NCI-H2107 treated with DMSO at 0.1 percent for 48 hours (cell line): ENCODE measurements at regions not wholly inside any gene's neighbourhood (a gene's known extent, or its start where the extent isn't known, plus 50 kb on each side); places are given as distances from the start of the nearest gene placed in this dataset.
"Not testable (repeated sequence)": the region's sequence is repeated elsewhere in the genome, so short reads cannot be mapped to it uniquely, and the experiment has no call there.

Experiments used
- DNase-seq: peaks from one replicate; lab custom pipeline; 2025; ENCODE audit not compliant: unreplicated experiment; lab: John Stamatoyannopoulos, UW

GRCh38 chr2:83221258-83221657, 1237.8 kb downstream of the SUCLG1 start:
- no peak for DNase-seq

- DNase-seq: no peak
Measured at GRCh38 chr2:83217854-83218253, 1241.2 kb downstream of the SUCLG1 start.

GRCh38 chr2:83196225-83196624, 1262.9 kb downstream of the SUCLG1 start:
- peak; percentile 3 for DNase-seq

GRCh38 chr2:83191316-83191715, 1267.8 kb downstream of the SUCLG1 start:
- no peak for DNase-seq

- no peak for DNase-seq
Measured at GRCh38 chr2:83186105-83186760, 1272.8 kb downstream of the SUCLG1 start.

- DNase-seq: not testable (repeated sequence)
Measured at GRCh38 chr2:83180862-83181530, 1278.1 kb downstream of the SUCLG1 start.

GRCh38 chr2:83176539-83176938, 1282.5 kb downstream of the SUCLG1 start:
- no peak for DNase-seq

- DNase-seq: no peak
Measured at GRCh38 chr2:83172841-83173240, 1286.2 kb downstream of the SUCLG1 start.

- no peak for DNase-seq
Measured at GRCh38 chr2:83168377-83168776, 1290.7 kb downstream of the SUCLG1 start.

- DNase-seq: no peak
Measured at GRCh38 chr2:83162421-83162820, 1296.7 kb downstream of the SUCLG1 start.

- no peak for DNase-seq
Measured at GRCh38 chr2:83160571-83160970, 1298.5 kb downstream of the SUCLG1 start.

GRCh38 chr2:83155826-83156225, 1303.3 kb downstream of the SUCLG1 start:
- no peak for DNase-seq

GRCh38 chr2:83143946-83144345, 1315.1 kb downstream of the SUCLG1 start:
- DNase-seq: no peak

- no peak for DNase-seq
Measured at GRCh38 chr2:83142934-83143333, 1316.1 kb downstream of the SUCLG1 start.

GRCh38 chr2:83115606-83116005, 1343.5 kb downstream of the SUCLG1 start:
- DNase-seq: no peak

GRCh38 chr2:83115155-83115554, 1343.9 kb downstream of the SUCLG1 start:
- DNase-seq: no peak

- DNase-seq: no peak
Measured at GRCh38 chr2:83113953-83114352, 1345.1 kb downstream of the SUCLG1 start.

GRCh38 chr2:83112858-83113257, 1346.2 kb downstream of the SUCLG1 start:
- no peak for DNase-seq

GRCh38 chr2:83109284-83109683, 1349.8 kb downstream of the SUCLG1 start:
- DNase-seq: no peak

- no peak for DNase-seq
Measured at GRCh38 chr2:83106853-83107252, 1352.2 kb downstream of the SUCLG1 start.

- no peak for DNase-seq
Measured at GRCh38 chr2:83104202-83104601, 1354.9 kb downstream of the SUCLG1 start.

- DNase-seq: no peak
Measured at GRCh38 chr2:83103613-83104012, 1355.5 kb downstream of the SUCLG1 start.

GRCh38 chr2:83089051-83089450, 1370.0 kb downstream of the SUCLG1 start:
- not testable (repeated sequence) for DNase-seq
